HCT116 (cell line): ENCODE measurements at regions not wholly inside any gene's neighbourhood (a gene's known extent, or its start where the extent isn't known, plus 50 kb on each side); places are given as distances from the start of the nearest gene placed in this dataset.

Experiments
- ATAC-seq: fragments of 200-7000 bp; cut with Tn5 transposase; 2 replicates; pipeline ENCODE4 v1.9.1; 2020; ENCODE audit warnings: mild to moderate bottlenecking, moderate library complexity
- BruUV-seq: library from RNA; stranded (reverse); fragments of 400-500 nt; replicated peaks from 2 replicates; lab custom pipeline; 2021; lab: Mats Ljungman, UMichigan
- CTCF ChIA-PET: fragments of 300-600 bp; sonication (Branson Sonifier 250); formaldehyde crosslinking; loops from one replicate; lab custom pipeline; 2021; ENCODE audit warnings: antibody characterized with exemption; lab: Charles Lee
- POLR2A ChIA-PET: fragments of 300-600, 350-600 bp; sonication (Branson Sonifier 250); formaldehyde crosslinking; loops from one replicate; lab custom pipeline; 2021; ENCODE audit warnings: antibody characterized with exemption; lab: Charles Lee
- RAD21 ChIA-PET, 2 experiments: fragments of 300-600 bp; sonication (Branson Sonifier 250); formaldehyde crosslinking; loops; one replicate each; lab custom pipeline; 2023; ENCODE audit warnings: low total read pairs in 2 of 2; ENCODE audit not compliant: uncharacterized antibody in 2 of 2, unreplicated experiment in 2 of 2, low non-redundant PET in 1 of 2; lab: Charles Lee
- DNase-seq: peaks from one replicate; pipeline ENCODE4 v3.0.0-alpha.2; 2010; ENCODE audit warnings: low read depth, low spot score
- H2AFZ ChIP-seq: fragments of 200-600 bp; shearing (Covaris generic), sonication (generic); 2 replicates; pipeline ENCODE4 v1.6.1; 2017; ENCODE audit warnings: low read depth, mixed run types, mixed read lengths, antibody characterized with exemption, low read length; ENCODE audit not compliant: poor library complexity, severe bottlenecking
- H3K27ac ChIP-seq: 2 replicates; pipeline ENCODE4 v1.5.1; 2012; ENCODE audit warnings: low read depth, low read length
- H3K27me3 ChIP-seq: fragments of 200-600 bp; sonication (generic); 2 replicates; pipeline ENCODE4 v1.6.1; 2016; ENCODE audit warnings: mixed run types, low read length, mixed read lengths; ENCODE audit not compliant: insufficient read depth
- H3K36me3 ChIP-seq, 2 experiments: fragments of 200-500 bp in 1 of 2; fragments of 200-600 bp in 1 of 2; sonication (Bioruptor generic) in 1 of 2; sonication (generic) in 1 of 2; 2 replicates each; pipeline versions ENCODE4 v1.5.1 to v1.6.1; 2014 to 2016; ENCODE audit warnings: low read length in 2 of 2, inconsistent platforms in 1 of 2, mixed read lengths in 1 of 2, mixed run types in 1 of 2; ENCODE audit not compliant: insufficient read depth in 2 of 2, control insufficient read depth in 1 of 2
- H3K4me1 ChIP-seq, 2 experiments: fragments of 200-600 bp in 1 of 2; sonication (generic) in 1 of 2; 2 replicates each; pipeline versions ENCODE4 v1.5.1 to v1.6.1; 2012 to 2017; ENCODE audit warnings: low read length in 2 of 2, inconsistent platforms in 1 of 2, mild to moderate bottlenecking in 1 of 2, mixed read lengths in 1 of 2, mixed run types in 1 of 2, moderate library complexity in 1 of 2; ENCODE audit not compliant: insufficient read depth in 2 of 2, control insufficient read depth in 1 of 2
- H3K4me2 ChIP-seq: fragments of 200-600 bp; sonication (generic); 2 replicates; pipeline ENCODE4 v1.6.1; 2017; ENCODE audit warnings: mixed run types, low read length, mixed read lengths
- H3K4me3 ChIP-seq, 2 experiments: fragments of 200-600 bp in 1 of 2; sonication (generic) in 1 of 2; replicated peaks in 1 of 2; 2 replicates each; pipeline ENCODE4 v1.5.1; 2011 to 2016; ENCODE audit warnings: low read length in 2 of 2, control low read depth in 1 of 2, low read depth in 1 of 2, mild to moderate bottlenecking in 1 of 2, mixed read lengths in 1 of 2, mixed run types in 1 of 2
- H3K79me2 ChIP-seq: fragments of 200-600 bp; sonication (generic); 2 replicates; pipeline ENCODE4 v1.6.1; 2017; ENCODE audit warnings: mild to moderate bottlenecking, mixed run types, low read length, moderate library complexity, mixed read lengths; ENCODE audit not compliant: insufficient read depth
- H3K9ac ChIP-seq: fragments of 200-600 bp; sonication (generic); 2 replicates; pipeline ENCODE4 v1.6.1; 2016; ENCODE audit warnings: low read length, mixed read lengths
- H3K9me2 ChIP-seq: fragments of 200-600 bp; sonication (generic), shearing (Covaris generic); 2 replicates; pipeline ENCODE4 v1.6.1; 2017; ENCODE audit warnings: mixed run types, mild to moderate bottlenecking, moderate library complexity; ENCODE audit not compliant: insufficient read depth
- H3K9me3 ChIP-seq, 2 experiments: fragments of 200-500 bp in 1 of 2; fragments of 200-600 bp in 1 of 2; sonication (Bioruptor generic) in 1 of 2; sonication (generic) in 1 of 2; 2 replicates each; pipeline ENCODE4 v1.6.1; 2014 to 2017; ENCODE audit warnings: low read length in 2 of 2, mixed read lengths in 2 of 2, inconsistent platforms in 1 of 2, low read depth in 1 of 2, mild to moderate bottlenecking in 1 of 2, mixed run types in 1 of 2, moderate library complexity in 1 of 2; ENCODE audit not compliant: control insufficient read depth in 1 of 2, insufficient read depth in 1 of 2
- H4K20me1 ChIP-seq: fragments of 200-600 bp; sonication (generic), shearing (Covaris generic); 2 replicates; pipeline ENCODE4 v1.6.1; 2017; ENCODE audit warnings: mixed run types, mild to moderate bottlenecking, moderate library complexity; ENCODE audit not compliant: insufficient read depth
- CBX3 ChIP-seq: IDR thresholded peaks from 2 replicates; pipeline ENCODE4 v1.6.1; 2012; ENCODE audit warnings: low read depth
- CEBPB ChIP-seq: IDR thresholded peaks from 2 replicates; pipeline ENCODE4 v1.6.1; 2012; ENCODE audit warnings: low read depth
- CTCF ChIP-seq, 3 experiments: fragments of 200-600 bp in 1 of 3; sonication (generic) in 1 of 3; IDR thresholded peaks in 2 of 3; conservative IDR thresholded peaks in 1 of 3; 2 replicates each; pipeline ENCODE4 v1.5.1; 2012 to 2017; ENCODE audit warnings: low read depth in 2 of 3, low read length in 2 of 3, antibody characterized with exemption in 1 of 3, borderline replicate concordance in 1 of 3, control low read depth in 1 of 3, mild to moderate bottlenecking in 1 of 3, mixed read lengths in 1 of 3, mixed run types in 1 of 3, moderate library complexity in 1 of 3; ENCODE audit not compliant: insufficient read depth in 1 of 3
- ELF1 ChIP-seq: IDR thresholded peaks from 2 replicates; pipeline ENCODE4 v1.6.1; 2012; ENCODE audit warnings: low read depth, borderline replicate concordance
- EZH2 ChIP-seq: fragments of 200-600 bp; sonication (generic); IDR thresholded peaks from 2 replicates; pipeline ENCODE4 v1.6.1; 2017; ENCODE audit warnings: antibody characterized with exemption, mixed run types
- JUND ChIP-seq: IDR thresholded peaks from 2 replicates; pipeline ENCODE4 v1.6.1; 2012
- MAX ChIP-seq: IDR thresholded peaks from 2 replicates; pipeline ENCODE4 v1.6.1; 2012
- POLR2AphosphoS5 ChIP-seq: IDR thresholded peaks from 2 replicates; pipeline ENCODE4 v1.6.1; 2011; ENCODE audit warnings: mild to moderate bottlenecking, low read depth, low read length, moderate library complexity
- SP1 ChIP-seq: IDR thresholded peaks from 2 replicates; pipeline ENCODE4 v1.6.1; 2012; ENCODE audit warnings: low read depth
- SRF ChIP-seq: IDR thresholded peaks from 2 replicates; pipeline ENCODE4 v1.6.1; 2012; ENCODE audit warnings: low read depth
- TCF7L2 ChIP-seq: IDR thresholded peaks from 2 replicates; pipeline ENCODE4 v1.7.0; 2011; ENCODE audit warnings: borderline replicate concordance, inconsistent platforms; ENCODE audit not compliant: insufficient read depth, insufficient read length; ENCODE audit errors: extremely low read depth
- YY1 ChIP-seq: IDR thresholded peaks from 2 replicates; pipeline ENCODE4 v1.6.1; 2011; ENCODE audit warnings: low read length, low read depth, moderate library complexity, mild to moderate bottlenecking; ENCODE audit not compliant: insufficient replicate concordance; ENCODE audit errors: extremely low read depth
- ZFX ChIP-seq: fragments of 450-650 bp; IDR thresholded peaks from 2 replicates; pipeline ENCODE4 v1.6.1; 2017
- intact Hi-C: fragments of 100-400 bp; cut with micrococcal nuclease; formaldehyde crosslinking; loops from 2 replicates; pipeline ENCODE4 v1.10.0; 2022
- TF ChIP-seq, protein P1 (sequence below): IDR thresholded peaks from 2 replicates; pipeline ENCODE4 v1.6.1; 2012
- TF ChIP-seq, protein P2 (sequence below): IDR thresholded peaks from 2 replicates; pipeline ENCODE4 v1.6.1; 2011; ENCODE audit warnings: mild to moderate bottlenecking, low read length, moderate library complexity; ENCODE audit not compliant: insufficient replicate concordance; ENCODE audit errors: extremely low read depth

- no peak for TF ChIP-seq YY1
- TF ChIP-seq, protein P1, sequence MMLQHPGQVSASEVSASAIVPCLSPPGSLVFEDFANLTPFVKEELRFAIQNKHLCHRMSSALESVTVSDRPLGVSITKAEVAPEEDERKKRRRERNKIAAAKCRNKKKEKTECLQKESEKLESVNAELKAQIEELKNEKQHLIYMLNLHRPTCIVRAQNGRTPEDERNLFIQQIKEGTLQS: no peak
- no peak for TF ChIP-seq ELF1
- no peak for TF ChIP-seq JUND
- no peak for TF ChIP-seq CTCF (IDR thresholded peaks at IDR 0.05 in 2 of 3, conservative IDR thresholded peaks at IDR 0.05 in 1 of 3; ENCODE audit: borderline replicate concordance in 1 of 3, insufficient read depth in 1 of 3, low read depth in 2 of 3, low read length in 2 of 3)
- no peak for TF ChIP-seq POLR2AphosphoS5
- TF ChIP-seq CEBPB: no peak
- TF ChIP-seq TCF7L2: no peak
- TF ChIP-seq CBX3: no peak
- TF ChIP-seq EZH2: no peak
- TF ChIP-seq, all 23 proteins: peak for 0
Measured at GRCh38 chr4:128654465-128654864, 155.0 kb upstream of the JADE1 start (continued).

DNA sequence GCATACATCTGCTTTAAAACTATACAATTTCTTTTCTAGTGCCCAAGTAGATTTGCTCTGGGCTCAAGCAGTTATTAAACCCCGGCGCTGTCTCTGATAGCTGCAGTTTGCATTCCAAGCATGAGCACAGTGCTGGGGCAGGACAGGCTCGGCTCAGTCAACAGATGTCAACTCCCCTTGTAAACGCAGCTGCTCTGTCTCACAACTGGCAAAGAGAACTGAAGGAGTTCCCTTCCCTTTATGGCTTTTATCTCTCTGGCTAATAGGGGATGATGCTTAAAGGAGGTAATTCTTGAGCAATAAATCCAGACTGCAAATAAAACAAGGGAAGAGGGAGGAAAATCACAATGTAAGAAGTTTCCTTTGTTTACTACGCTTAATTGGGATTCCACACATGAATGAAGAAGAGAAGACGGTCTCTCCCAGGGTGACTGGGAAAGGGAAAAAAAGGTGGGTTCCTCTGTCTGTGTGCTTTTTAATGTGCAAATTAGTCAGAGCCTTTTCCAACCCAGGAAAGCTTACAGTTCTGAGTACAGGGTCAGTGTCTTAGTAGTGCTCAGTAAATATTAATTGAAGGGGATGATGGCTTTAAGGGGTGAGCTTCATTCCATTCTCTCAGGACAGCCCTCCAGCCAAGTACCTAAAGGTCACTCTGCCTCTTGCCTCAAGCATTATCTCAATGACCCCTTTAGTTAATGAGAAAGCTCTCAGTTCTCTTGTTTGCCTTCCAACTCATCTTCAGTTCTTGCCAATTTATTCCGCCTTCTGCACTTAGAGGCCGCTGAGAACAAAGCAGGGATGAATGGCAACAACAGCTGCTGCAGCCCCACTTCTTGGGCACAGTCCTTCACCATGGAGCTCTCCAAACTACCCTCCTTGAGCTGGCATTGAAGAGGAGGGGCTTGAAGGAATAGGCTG, 155.7 kb upstream of the JADE1 start:
- Histone ChIP-seq H3K27ac (no peak overlapping the region), H3K79me2 (no peaks in the 10 kb centered on the region), H3K9ac (no peak overlapping the region), H3K9me2 (no peaks in the 10 kb centered on the region), H2AFZ (no peak overlapping the region), H3K4me2 (no peak overlapping the region), H3K36me3 (no peaks in the 10 kb centered on the region), H4K20me1 (no peaks in the 10 kb centered on the region), H3K27me3 (no peaks in the 10 kb centered on the region), H3K4me3 (no peak overlapping the region), H3K4me1 (no peaks in the 10 kb centered on the region), H3K9me3 (no peaks in the 10 kb centered on the region)
- ChIA-PET RAD21 (no interaction called here), CTCF (no interaction called here), POLR2A (no interaction called here)
- ATAC-seq: no peak
- no peak for DNase-seq
- no TSS peak for BruUV-seq
- intact Hi-C loops: no loop called here
- no peak for TF ChIP-seq SP1
- TF ChIP-seq JUND: no peak
- no peak for TF ChIP-seq ELF1
- no peak for TF ChIP-seq CTCF (IDR thresholded peaks at IDR 0.05 in 2 of 3, conservative IDR thresholded peaks at IDR 0.05 in 1 of 3; ENCODE audit: borderline replicate concordance in 1 of 3, insufficient read depth in 1 of 3, low read depth in 2 of 3, low read length in 2 of 3)
- no peak for TF ChIP-seq MAX
- TF ChIP-seq ZFX: no peak
- no peak for TF ChIP-seq SRF
- TF ChIP-seq, protein P2, sequence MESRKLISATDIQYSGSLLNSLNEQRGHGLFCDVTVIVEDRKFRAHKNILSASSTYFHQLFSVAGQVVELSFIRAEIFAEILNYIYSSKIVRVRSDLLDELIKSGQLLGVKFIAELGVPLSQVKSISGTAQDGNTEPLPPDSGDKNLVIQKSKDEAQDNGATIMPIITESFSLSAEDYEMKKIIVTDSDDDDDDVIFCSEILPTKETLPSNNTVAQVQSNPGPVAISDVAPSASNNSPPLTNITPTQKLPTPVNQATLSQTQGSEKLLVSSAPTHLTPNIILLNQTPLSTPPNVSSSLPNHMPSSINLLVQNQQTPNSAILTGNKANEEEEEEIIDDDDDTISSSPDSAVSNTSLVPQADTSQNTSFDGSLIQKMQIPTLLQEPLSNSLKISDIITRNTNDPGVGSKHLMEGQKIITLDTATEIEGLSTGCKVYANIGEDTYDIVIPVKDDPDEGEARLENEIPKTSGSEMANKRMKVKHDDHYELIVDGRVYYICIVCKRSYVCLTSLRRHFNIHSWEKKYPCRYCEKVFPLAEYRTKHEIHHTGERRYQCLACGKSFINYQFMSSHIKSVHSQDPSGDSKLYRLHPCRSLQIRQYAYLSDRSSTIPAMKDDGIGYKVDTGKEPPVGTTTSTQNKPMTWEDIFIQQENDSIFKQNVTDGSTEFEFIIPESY: no peak
- no peak for TF ChIP-seq YY1
